Chondrocyte (in vitro differentiated cells): ENCODE measurements at regions not wholly inside any gene's neighbourhood (a gene's known extent, or its start where the extent isn't known, plus 50 kb on each side); places are given as distances from the start of the nearest gene placed in this dataset.
"Not testable (repeated sequence)": the region's sequence is repeated elsewhere in the genome, so short reads cannot be mapped to it uniquely, and the experiment has no call there.

Experiments
- DNase-seq: peaks from one replicate; pipeline ENCODE4 v3.0.0; 2021; ENCODE audit warnings: mixed read lengths, low spot score
- H3K27ac Mint-ChIP-seq: one replicate; pipeline ENCODE4 v1.8.0; 2021; ENCODE audit warnings: mild to moderate bottlenecking, moderate library complexity, mixed read lengths; ENCODE audit not compliant: unreplicated experiment
- H3K27me3 Mint-ChIP-seq: 2 replicates; pipeline ENCODE4 v1.8.0; 2021; ENCODE audit warnings: low read depth, mixed read lengths
- H3K36me3 Mint-ChIP-seq: 2 replicates; pipeline ENCODE4 v1.8.0; 2021; ENCODE audit warnings: low read depth, mixed read lengths
- H3K4me1 Mint-ChIP-seq: 2 replicates; pipeline ENCODE4 v1.8.0; 2021; ENCODE audit warnings: low read depth, mild to moderate bottlenecking, mixed read lengths
- H3K4me3 Mint-ChIP-seq: one replicate; pipeline ENCODE4 v1.8.0; 2021; ENCODE audit warnings: mild to moderate bottlenecking, moderate library complexity, mixed read lengths; ENCODE audit not compliant: unreplicated experiment
- H3K9me3 Mint-ChIP-seq: 2 replicates; pipeline ENCODE4 v1.8.0; 2021; ENCODE audit warnings: low read depth, mixed read lengths
- CTCF ChIP-seq: fragments of 200-600 bp; sonication (generic); IDR thresholded peaks from 2 replicates; pipeline ENCODE4 v1.5.0; 2021; ENCODE audit warnings: antibody characterized with exemption, mild to moderate bottlenecking, moderate library complexity

- no peak for DNase-seq
- Mint-ChIP-seq H3K4me1 (peaks cover 3% of the 10 kb centered on the region), H3K27me3 (peaks cover 21% of the 10 kb centered on the region), H3K27ac (peak overlapping the region; percentile 32), H3K9me3 (peaks cover 4% of the 10 kb centered on the region), H3K36me3 (no peaks in the 10 kb centered on the region), H3K4me3 (no peak overlapping the region)
- no peak for TF ChIP-seq CTCF
These were observed 252.7 kb upstream of the IL12B start for GRCh38 chr5:159582756-159583541.

- Mint-ChIP-seq H3K27me3 (peaks cover 37% of the 10 kb centered on the region), H3K9me3 (peaks cover 4% of the 10 kb centered on the region), H3K4me3 (no peak overlapping the region), H3K4me1 (peaks cover 3% of the 10 kb centered on the region), H3K27ac (no peak overlapping the region), H3K36me3 (no peaks in the 10 kb centered on the region)
- TF ChIP-seq CTCF = no peak
- no peak for DNase-seq
These were observed 256.6 kb upstream of the IL12B start for GRCh38 chr5:159586921-159587320.

DNA sequence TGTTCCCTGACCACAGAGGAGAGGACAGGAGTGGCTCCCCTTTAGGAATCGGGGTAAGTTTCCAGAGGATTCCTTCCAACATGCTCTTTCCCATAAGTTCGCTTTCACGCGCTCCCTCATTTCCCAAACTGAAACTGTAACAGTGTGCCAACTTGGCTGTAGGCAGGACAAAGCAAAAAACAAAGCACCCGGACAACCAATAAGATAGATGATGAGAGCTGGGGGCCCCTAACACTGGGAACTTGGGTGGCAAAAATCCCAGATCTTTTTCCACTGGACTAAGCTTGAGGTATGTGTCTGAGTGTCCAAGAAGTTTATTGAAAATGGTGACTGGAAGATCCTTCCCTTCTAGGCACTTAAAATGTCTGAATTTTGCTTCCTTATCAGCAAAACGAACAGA lies 258.7 kb upstream of the IL12B start:
- H3K27me3 Mint-ChIP-seq = peaks cover 42% of the 10 kb centered on the region
- H3K36me3 Mint-ChIP-seq = no peaks in the 10 kb centered on the region
- no peak overlapping the region for H3K4me3 Mint-ChIP-seq
- H3K4me1 Mint-ChIP-seq = no peaks in the 10 kb centered on the region
- no peak overlapping the region for H3K27ac Mint-ChIP-seq
- no peaks in the 10 kb centered on the region for H3K9me3 Mint-ChIP-seq
- DNase-seq = no peak
- no peak for TF ChIP-seq CTCF

GRCh38 chr5:159593518-159594073 lies 263.3 kb upstream of the IL12B start:
- no peak for TF ChIP-seq CTCF
- Mint-ChIP-seq H3K27me3 (peaks cover 38% of the 10 kb centered on the region), H3K36me3 (no peaks in the 10 kb centered on the region), H3K4me3 (no peak overlapping the region), H3K4me1 (no peaks in the 10 kb centered on the region), H3K27ac (no peak overlapping the region), H3K9me3 (peaks cover 10% of the 10 kb centered on the region)
- DNase-seq = no peak

- DNase-seq, H3K4me3 Mint-ChIP-seq, H3K4me1 Mint-ChIP-seq, H3K27ac Mint-ChIP-seq, H3K36me3 Mint-ChIP-seq: not testable (repeated sequence)
- Mint-ChIP-seq H3K27me3 (peaks cover 38% of the 10 kb centered on the region), H3K9me3 (peaks cover 11% of the 10 kb centered on the region)
These were observed 265.3 kb upstream of the IL12B start for GRCh38 chr5:159595561-159595960.

DNA sequence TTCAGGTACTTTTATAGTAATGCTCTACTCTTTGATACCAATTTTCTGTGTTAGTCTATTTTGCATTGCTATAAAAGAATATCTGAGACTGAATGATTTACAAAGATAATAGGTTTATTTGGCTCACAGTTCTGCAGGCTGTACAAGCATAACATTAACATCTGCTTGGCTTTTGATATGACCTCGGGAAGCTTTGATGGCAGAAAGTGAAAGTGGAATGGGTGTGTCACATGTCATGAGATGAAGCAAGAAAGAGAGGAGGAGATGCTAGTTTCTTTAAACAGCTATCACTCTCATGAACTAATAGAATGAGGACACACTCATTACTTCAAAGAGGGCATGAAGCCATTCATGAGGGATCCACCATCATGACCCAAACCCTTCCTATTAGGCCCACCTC lies 270.9 kb upstream of the IL12B start:
- Mint-ChIP-seq H3K27me3 (peaks cover 25% of the 10 kb centered on the region), H3K9me3 (peaks cover 16% of the 10 kb centered on the region), H3K4me3 (no peak overlapping the region), H3K4me1 (peaks cover 3% of the 10 kb centered on the region), H3K27ac (no peak overlapping the region), H3K36me3 (peaks cover 1% of the 10 kb centered on the region)
- TF ChIP-seq CTCF = no peak
- no peak for DNase-seq
